GM19463 (cell line): ENCODE measurements at regions not wholly inside any gene's neighbourhood (a gene's known extent, or its start where the extent isn't known, plus 50 kb on each side); places are given as distances from the start of the nearest gene placed in this dataset.

ENCODE experiments used
- ATAC-seq: cut with Tn5 transposase; IDR thresholded peaks from one replicate; pipeline ENCODE4 v1.9.1; 2021; ENCODE audit warnings: mild to moderate bottlenecking, moderate library complexity; ENCODE audit not compliant: unreplicated experiment

DNA sequence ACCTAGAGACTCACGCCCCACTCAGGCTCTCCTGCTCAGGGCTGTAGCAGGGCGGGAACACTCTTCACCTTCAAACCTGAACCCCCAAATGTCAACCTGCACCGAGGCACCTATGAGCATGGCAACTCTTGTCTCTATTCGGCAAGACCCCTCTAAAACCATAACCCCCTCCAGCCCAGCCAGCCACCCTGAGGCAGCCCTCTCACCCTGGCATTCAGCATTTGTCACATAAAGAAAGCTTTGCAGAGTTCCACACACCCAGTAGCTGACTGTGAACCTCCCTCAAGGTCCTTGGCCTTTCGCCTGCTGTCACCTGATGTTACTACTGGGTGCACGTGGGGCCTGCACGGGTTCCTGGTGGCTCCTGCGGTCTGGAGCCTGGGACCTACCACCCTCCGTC, 97.2 kb upstream of the ALKAL2 start:
- no peak for ATAC-seq

GRCh38 chr2:383888-384287, 96.0 kb upstream of the ALKAL2 start:
- no peak for ATAC-seq

GRCh38 chr2:383178-383577, 95.3 kb upstream of the ALKAL2 start:
- ATAC-seq = no peak

- ATAC-seq = no peak
Measured at GRCh38 chr2:382728-383022, 94.8 kb upstream of the ALKAL2 start.

- no peak for ATAC-seq
Measured at GRCh38 chr2:381941-382727, 94.2 kb upstream of the ALKAL2 start.

DNA sequence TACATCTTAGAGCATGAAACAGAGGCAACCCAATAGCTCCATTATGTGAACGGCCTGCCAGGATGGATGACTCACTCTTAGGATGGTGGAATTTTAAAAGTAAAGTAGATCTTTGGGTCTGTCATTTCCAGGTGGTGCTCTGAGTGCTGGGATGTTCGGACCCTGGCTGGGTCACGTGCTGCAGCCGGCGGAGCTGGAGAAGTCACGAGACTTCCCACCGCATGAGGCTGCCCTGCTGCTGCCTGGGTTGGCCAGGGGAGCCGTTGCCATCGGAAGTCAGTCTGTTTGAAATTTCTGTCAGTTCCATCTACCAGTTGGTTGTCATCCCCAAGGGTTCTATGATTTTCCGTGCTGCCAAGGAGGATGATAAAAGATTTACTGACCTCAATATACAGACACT, 93.3 kb upstream of the ALKAL2 start:
- no peak for ATAC-seq

- ATAC-seq = no peak
Measured at GRCh38 chr2:380772-381171, 92.9 kb upstream of the ALKAL2 start.

- no peak for ATAC-seq
Measured at GRCh38 chr2:380221-380620, 92.3 kb upstream of the ALKAL2 start.

- ATAC-seq = no peak
Measured at GRCh38 chr2:379778-380177, 91.9 kb upstream of the ALKAL2 start.

GRCh38 chr2:378364-378763, 90.5 kb upstream of the ALKAL2 start:
- ATAC-seq = no peak

GRCh38 chr2:377414-377813, 89.5 kb upstream of the ALKAL2 start:
- ATAC-seq = no peak

GRCh38 chr2:375956-376307, 88.0 kb upstream of the ALKAL2 start:
- ATAC-seq = no peak

- ATAC-seq = no peak
Measured at GRCh38 chr2:375270-375955, 87.5 kb upstream of the ALKAL2 start.

DNA sequence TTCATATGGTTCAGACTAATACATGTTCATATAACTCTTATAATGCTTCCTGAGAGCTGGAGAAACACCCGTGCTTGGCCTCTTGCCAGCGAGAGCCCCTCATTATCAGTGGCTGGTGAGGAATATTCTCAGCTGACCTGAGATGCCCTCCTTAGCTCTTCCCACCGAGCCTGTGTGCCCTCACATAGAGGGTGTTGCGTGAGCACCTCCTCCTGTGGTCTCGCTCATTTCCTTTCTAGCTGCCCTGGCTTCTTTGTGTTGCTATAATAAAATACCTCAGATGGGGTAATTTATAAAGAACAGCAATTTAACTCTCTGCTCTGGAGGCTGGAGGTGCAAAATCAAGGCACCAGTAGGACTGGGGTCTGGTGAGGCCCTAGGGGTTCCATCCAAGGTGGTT, 80.5 kb upstream of the ALKAL2 start:
- ATAC-seq = no peak

- ATAC-seq = no peak
Measured at GRCh38 chr2:367246-367645, 79.4 kb upstream of the ALKAL2 start.

DNA sequence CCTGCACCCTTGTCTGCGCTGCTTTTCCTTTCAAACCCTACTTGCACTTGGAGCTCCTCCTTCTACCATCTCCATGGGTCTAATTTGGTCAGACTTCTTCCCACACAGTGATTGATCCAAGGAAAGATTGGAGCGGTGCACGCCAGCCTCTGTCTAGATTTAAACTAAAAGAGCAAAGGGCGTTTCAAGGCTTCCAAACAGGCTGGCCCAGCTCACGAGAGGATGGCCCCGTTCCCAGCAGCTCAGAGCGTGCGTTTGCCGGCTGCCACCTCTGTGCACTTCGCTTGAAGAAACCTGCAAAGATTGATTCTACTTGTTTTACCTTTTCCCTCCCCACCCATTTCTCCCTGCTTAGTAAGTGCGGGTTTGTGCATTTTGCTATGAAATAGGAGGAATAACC, 78.8 kb upstream of the ALKAL2 start:
- ATAC-seq = no peak

DNA sequence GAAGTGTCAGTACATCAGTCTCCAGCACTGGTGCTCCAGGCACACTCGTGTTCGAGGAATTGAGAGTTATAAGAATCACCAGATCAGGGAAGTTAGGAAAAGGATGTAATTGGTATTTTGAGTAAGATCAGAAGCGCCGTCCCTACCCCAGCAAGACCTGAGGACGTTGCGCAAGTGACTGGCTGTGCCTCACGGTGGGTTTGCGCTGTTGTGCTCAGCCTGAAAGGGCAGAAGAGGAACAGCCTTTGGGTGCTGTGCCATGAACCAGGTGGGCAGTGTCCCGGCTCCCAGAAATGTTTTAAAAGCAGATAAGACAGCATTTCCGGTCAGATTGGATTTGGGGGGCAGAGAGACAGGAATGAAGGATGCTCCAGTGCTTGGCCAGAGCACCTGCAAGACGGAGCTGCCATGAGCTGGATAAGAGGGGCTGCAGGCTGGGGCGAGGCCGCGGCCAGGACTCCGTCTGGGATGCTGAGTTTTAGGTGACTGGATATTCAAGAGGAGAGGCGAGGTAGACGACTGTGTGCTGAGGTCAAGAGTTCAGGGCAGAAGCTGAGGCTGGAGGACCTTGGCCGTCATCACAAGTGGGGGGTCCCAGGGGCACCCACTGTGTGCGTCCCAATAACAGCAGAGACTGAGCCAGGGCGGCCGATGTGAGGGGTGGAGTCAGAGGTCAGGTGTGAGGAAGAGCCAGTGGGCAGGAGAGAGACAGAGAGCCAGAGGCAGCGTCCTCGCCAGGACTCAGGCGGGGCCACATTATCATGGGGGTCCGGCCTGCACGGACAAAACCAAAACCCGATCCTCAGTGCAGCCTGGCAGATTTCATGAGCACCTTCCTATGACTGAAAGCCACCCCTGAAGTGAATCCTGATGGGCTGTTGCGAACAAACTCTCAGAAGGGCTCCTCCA, 77.7 kb upstream of the ALKAL2 start:
- no peak for ATAC-seq

DNA sequence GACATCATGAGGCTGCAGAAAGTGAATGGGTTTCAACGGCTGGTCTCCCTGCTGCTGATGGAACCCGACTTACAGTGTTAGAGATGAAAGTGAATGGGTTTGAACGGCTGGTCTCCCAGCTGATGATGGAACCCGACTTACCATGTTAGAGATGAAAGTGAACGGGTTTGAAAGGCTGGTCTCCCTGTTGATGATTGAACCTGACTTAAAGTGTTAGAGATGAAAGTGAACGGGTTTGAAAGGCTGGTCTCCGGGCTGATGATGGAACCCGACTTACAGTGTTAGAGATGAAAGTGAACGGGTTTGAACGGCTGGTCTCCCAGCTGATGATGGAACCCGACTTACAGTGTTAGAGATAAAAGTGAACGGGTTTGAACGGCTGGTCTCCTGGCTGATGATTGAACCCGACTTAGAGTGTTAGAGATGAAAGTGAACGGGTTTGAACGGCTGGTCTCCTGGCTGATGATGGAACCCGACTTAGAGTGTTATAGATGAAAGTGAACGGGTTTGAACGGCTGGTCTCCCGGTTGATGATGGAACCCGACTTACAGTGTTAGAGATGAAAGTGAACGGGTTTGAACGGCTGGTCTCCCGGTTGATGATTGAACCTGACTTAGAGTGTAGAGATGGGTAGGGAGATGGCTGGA, 76.1 kb upstream of the ALKAL2 start:
- no peak for ATAC-seq

GRCh38 chr2:362924-363323, 75.0 kb upstream of the ALKAL2 start:
- ATAC-seq = no peak

DNA sequence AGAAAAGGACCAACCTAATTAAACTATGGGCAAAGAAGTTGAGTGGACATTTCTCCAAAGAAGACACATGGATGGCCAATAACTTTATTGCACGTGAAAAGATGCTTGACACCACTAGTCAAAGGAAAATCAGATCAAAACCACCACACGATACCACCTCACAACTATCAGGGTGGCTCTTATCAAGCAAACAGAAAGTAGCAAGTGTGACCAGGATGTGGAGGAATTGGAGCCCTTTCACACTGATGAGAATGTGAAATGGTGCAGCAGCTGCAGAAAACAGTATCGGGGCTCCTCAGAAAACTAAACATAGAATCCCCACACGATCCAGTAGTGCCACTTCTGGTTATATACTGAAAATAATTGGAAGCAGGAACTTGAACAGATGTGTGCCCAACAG, 72.2 kb upstream of the ALKAL2 start:
- ATAC-seq = no peak

- no peak for ATAC-seq
Measured at GRCh38 chr2:359047-359446, 71.2 kb upstream of the ALKAL2 start.
